ENCODE measurements at regions not wholly inside any gene's neighbourhood (a gene's known extent, or its start where the extent isn't known, plus 50 kb on each side); places are given as distances from the start of the nearest gene placed in this dataset.
"Not testable (repeated sequence)": the region's sequence is repeated elsewhere in the genome, so short reads cannot be mapped to it uniquely, and the experiment has no call there.

DNA sequence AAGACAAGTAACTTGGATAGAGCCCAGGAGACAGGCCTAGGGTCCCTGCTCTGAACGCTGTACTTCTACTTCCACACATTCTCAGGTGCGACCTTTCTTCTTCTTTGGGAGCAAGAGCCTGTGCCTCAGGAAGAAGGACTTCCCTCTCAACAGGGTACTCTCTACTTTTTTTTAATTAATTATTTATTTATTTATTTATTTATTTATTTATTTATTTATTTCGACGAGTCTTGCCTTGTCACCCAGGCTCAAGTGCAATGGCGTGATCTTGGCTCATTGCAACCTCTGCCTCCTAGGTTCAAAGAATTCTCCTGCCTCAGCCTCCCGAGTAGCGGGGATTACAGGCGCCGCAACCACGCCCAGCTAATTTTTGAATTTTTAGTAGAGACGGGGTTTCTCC lies 361.6 kb downstream of the FAM72C start:
- DNase-seq (ENCODE audit: low spot score): no peak

DNA sequence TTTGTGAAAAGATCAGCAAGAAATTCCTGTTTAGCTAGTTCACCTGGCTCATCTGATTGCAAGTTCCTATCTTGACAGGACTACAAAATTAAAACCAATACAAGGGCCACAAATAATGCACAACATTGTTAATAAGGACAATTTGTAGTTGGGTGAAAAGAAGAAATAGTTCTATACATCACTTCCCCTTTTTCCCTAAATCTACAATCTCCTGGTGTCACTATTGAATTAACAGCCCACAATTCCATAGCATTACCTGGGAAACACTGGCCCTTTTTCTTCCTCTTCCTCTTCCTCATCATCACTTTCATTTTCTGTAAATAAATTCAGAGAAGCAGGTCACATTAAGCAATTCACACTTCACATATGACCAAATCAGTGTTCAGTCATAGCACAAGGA lies 366.9 kb downstream of the FAM72C start:
- no peak for DNase-seq (ENCODE audit: low spot score)

DNA sequence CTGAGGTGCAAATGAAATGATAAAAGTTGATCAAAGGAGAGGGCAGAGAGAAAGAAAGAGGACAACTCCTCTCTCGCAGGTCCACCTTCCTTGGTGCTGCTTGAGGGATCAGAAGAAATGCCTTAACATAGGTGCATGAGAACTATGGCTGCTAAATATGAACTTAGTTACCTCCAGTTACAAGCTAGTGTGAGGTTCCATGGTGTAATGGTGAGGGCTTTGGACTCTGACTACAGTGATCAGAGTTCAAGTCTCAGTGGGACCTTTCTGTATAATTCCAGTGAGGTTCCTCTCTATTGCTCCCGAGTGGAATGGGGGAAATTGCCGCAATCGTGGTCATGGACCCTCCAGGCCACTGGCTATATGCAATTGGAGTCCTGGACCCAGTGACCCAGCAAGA lies 387.3 kb downstream of the FAM72C start:
- no peak for DNase-seq (ENCODE audit: low spot score)

DNA sequence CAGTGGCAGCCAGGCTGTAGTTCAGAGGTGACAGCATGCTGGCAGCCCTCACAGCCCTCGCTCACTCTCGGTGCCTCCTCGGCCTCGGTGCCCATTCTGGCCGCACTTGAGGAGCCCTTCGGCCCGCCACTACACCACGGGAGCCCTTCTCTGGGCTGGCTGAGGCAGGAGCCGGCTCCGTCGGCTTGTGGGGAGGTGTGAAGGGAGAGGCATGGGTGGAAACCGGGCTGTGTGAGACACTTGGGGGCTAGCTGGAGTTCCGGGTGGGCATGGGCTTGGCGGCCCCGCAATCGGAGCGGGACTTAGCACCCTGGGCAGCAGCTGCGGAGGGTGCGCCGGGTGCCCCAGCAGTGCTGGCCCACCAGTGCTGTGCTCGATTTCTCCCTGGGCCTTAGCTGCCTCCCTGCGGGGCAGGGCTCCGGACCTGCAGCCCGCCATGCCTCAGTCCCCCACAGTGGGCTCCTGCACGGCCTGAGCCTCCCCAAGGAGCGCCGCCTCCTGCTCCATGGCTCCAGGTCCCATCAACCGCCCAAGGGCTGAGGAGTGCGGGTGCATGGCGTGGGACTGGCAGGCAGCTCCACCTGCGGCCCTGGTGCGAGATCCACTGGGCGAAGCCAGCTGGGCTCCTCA lies 396.8 kb downstream of the FAM72C start:
- DNase-seq (ENCODE audit: low spot score): no peak

DNA sequence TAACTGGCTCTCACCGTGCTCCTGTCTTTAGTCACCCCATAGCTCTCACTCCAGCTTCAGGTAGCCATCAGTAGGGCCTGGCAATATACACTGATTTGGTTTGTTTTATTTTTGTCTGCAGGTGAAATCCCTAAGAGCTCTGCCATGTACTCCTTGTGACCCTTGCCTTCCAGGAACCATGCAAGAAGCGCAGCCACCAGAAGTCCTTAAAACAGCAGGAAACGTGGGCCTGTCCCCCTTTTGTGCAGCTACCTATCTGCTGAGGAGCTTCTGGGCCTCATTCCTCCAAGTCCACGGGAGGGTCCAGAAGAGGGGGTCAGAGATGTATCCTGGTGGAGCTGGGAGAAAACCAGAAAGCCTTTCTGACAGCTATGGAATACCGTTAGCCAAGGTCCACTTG lies 399.1 kb downstream of the FAM72C start:
- DNase-seq (ENCODE audit: low spot score): not testable (repeated sequence)

DNA sequence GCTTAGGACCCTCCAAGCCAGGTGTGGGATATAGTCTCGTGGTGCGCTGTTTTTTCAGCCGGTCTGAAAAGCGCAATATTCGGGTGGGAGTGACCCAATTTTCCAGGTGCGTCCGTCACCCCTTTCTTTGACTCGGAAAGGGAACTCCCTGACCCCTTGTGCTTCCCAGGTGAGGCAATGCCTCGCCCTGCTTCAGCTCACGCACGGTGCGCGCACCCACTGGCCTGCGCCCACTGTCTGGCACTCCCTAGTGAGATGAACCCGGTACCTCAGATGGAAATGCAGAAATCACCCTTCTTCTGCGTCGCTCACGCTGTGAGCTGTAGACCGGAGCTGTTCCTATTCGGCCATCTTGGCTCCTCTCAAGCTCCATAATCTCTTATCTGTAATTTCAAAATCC lies 408.0 kb downstream of the FAM72C start:
- not testable (repeated sequence) for DNase-seq (ENCODE audit: low spot score)

DNA sequence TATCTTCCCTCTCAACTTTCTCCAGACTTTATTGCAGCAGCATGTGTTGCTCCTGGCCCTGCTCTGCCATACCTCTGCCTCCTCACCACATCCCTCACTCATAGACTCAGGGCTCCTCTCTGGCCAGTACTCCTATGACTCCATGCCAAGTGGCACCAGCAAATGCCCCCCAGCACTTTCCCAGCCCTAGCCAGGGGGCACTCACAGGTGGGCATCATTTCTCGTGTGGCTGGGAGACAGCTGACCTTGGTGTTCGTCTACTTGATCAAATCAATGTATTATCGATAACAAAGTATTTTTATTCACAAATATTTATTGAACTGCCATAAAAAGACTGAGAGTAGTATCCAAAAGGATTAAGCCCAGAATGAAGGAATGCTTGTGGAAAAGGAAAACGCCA lies 418.2 kb downstream of the FAM72C start:
- no peak for DNase-seq (ENCODE audit: low spot score)

DNA sequence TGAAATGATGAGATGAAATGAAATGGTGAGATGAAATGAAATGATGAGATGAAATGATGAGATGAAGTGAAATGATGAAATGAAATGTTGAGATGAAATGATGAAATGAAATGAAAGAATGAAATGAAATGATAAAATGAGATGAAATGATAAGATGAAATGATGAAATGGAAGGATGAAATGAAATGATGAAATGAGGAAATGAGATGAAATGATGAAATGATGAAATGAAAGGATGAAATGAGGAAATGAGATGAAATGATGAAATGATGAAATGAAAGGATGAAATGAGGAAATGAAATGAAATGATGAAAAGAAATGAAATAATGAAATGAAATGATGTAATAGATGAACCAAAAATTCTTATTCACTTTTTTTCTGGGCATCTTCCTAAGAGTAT lies 467.1 kb downstream of the FAM72C start:
- DNase-seq (ENCODE audit: low spot score): not testable (repeated sequence)

DNA sequence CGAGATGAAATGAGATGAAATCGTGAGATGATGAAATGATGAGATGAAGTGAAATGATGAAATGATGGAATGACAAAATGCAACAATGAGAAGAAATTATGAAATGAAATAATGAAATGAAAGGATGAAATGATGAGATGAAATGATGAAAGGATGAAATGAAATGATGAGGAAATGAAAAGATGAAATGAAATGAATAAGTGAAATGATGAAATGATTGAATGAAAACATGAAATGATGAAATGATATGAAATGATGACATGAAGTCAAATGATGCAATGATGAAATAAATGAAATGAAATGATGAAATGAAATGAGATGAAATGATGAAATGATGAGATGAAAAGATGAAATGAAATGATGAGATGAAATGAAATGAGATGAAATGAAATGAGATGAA lies 467.7 kb downstream of the FAM72C start:
- not testable (repeated sequence) for DNase-seq (ENCODE audit: low spot score)

DNA sequence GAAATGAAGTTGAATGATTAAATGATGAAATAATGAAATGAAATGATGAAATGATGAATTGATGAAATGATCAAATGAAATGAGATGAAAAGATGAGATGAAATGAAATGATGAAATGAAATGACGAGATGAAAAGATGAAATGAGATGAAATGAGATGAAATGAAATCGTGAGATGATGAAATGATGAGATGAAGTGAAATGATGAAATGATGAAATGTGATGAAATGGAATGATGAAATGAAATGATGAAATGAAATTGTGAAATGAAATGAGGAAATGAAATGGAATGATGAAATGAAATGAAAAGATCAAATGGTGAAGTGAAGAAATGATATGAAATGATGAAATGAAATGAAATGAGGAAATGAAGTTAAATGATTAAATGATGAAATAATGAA lies 468.7 kb downstream of the FAM72C start:
- DNase-seq (ENCODE audit: low spot score): not testable (repeated sequence)

DNA sequence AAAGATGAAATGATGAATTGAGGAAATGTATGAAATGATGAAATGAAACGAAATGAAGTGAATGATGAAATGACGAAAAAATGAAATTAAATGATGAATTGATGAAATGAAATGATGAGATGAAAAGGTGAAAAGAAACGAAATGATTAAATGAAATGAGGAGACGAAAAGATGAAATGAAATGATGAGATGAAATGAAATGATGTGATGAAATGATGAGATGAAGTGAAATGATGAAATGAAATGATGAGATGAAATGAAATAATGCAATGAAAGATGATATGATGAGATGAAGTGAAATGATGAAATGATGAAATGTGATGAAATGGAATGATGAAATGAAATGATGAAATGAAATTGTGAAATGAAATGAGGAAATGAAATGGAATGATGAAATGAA lies 469.7 kb downstream of the FAM72C start:
- DNase-seq (ENCODE audit: low spot score): not testable (repeated sequence)

DNA sequence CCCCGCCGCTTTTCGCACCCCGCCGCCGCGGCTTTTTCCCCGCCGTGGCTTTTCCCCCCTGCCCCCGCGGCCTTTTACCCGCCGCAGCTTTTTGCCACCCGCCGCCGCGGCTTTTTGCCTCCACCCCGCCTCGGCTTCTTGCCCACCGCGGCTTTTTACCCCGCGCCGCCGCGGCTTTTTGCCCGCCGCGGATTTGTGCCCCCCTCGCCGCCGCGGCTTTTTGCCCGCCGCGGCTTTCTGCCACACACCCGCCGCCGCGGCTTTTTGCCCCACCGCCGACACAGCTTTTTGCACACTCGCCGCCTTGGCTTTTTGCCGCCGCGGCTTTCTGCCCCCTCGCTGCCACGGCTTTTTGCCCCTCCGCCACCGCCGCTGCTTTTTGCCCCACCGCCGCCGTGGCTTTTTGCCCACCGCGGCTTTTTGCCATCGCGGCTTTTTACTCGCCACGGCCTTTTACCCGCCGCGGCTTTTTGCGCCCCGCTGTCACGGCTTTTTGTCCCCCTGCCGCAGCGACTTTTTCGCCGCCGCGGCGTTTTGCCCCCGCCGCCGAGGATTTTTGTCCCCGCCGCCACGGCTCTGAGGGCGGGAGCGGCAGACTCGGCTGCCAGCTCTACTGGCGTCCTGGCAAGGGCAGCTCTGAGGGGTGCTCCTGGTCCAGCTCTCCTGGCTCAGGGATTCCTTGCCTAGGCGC lies 473.6 kb downstream of the FAM72C start:
- not testable (repeated sequence) for DNase-seq (ENCODE audit: low spot score)

DNA sequence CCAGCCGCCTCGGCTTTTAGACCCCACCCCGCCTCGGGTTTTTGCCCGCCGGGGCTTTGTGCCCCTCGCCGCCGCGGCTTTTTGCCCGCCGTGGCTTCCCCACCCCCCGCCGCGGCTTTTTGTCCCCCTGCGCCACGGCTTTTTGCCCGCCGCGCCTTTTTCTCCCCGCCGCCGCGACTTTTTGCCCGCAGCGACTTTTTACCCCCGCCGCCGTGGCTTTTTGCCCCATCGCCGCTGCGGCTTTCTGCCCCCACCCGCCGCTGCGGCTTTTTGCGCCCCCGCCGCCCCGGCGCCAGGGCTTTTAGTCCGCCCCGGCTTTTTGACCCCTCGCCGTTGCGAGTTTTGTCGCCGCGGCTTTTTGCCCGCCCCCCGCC lies 474.4 kb downstream of the FAM72C start:
- DNase-seq (ENCODE audit: low spot score): no peak

DNA sequence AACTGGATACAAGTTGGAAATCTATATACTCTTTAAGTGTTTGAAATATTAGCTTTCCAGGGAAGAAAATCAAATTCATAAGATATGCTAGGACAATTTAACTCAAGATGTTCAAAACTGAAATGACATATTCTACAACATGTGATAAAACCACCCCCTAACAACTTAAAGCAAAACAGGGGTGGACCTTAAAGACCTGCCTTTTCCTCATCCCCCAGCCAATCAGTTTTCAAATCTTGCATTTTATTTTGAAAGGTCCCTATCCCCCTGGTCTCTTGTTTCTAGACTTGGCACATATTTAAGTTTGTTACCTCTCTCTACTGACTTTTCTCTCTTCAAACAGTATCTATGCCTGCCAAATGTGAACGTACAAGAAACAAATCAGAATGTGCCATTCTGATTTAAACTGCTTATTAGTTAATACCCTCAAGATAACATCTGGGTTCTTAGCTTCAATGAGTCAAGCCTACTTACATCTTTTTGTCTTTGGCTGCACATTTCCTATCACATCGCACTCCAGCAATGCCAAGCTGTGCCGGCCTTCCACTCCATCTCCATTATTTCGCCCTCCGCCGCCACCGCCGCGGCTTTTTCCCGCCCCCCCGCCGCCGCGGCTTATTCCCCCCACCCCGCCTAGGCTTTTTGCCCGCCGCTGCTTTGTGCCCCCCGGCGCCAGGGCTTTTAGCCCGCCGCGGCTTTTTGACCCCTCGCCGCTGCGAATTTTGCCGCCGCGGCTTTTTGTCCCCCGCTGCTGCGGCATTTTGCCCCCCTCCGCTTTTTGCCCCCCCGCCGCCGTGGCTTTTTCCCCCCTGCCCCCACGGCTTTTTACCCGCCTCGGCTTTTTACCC lies 475.0 kb downstream of the FAM72C start:
- not testable (repeated sequence) for DNase-seq (ENCODE audit: low spot score)

All from LoVo (cell line).